ENCODE measurements at regions not wholly inside any gene's neighbourhood (a gene's known extent, or its start where the extent isn't known, plus 50 kb on each side); places are given as distances from the start of the nearest gene placed in this dataset.

- peaks cover 2% of the 10 kb centered on the region; the same call in 1 of the 2 replicates for H3K9me3 ChIP-seq (ENCODE audit: control insufficient read depth, insufficient read depth, low read length)
- in situ Hi-C loops (cut with MboI; ENCODE audit: low sequenced_read_pairs) (no loop called here), dilution Hi-C loops (cut with HindIII; ENCODE audit: low sequenced_read_pairs, unreplicated experiment) (no loop called here), intact Hi-C loops (cut with micrococcal nuclease) (no loop called here)
- POLR2A ChIA-PET (ENCODE audit: unreplicated experiment) = no interaction called here
- H3K27ac ChIP-seq (ENCODE audit: insufficient read depth, low read length) = no peak overlapping the region
- no peak overlapping the region for H2BK5ac ChIP-seq (ENCODE audit: low read depth, low read length, poor library complexity, severe bottlenecking)
- H3K4me3 ChIP-seq (ENCODE audit: insufficient read depth, low read depth, low read length) = no peak overlapping the region
- no peaks in the 10 kb centered on the region for H4K20me1 ChIP-seq (ENCODE audit: insufficient read depth, low read length)
- DNase-seq (no peak), ATAC-seq (ENCODE audit: low read depth) (no peak)
- TF ChIP-seq MAFK (IDR thresholded peaks at IDR 0.05; ENCODE audit: low read depth, low read length) = no peak
- no peak for TF ChIP-seq SMC3 (IDR thresholded peaks at IDR 0.05; ENCODE audit: low read depth, low read length)
- TF ChIP-seq CHD1 (IDR thresholded peaks at IDR 0.05; ENCODE audit: low read depth, low read length) = no peak
- TF ChIP-seq MAZ (IDR thresholded peaks at IDR 0.05; ENCODE audit: borderline replicate concordance, low read depth, low read length) = no peak
- TF ChIP-seq BHLHE40 (IDR thresholded peaks at IDR 0.05; ENCODE audit: low read depth, low read length) = no peak
- TF ChIP-seq NFE2L2 (IDR thresholded peaks at IDR 0.05; ENCODE audit: low read depth, low read length) = no peak
- no peak for TF ChIP-seq RAD21 (IDR thresholded peaks at IDR 0.05; ENCODE audit: low read length)
- TF ChIP-seq USF2 (IDR thresholded peaks at IDR 0.05; ENCODE audit: low read depth, low read length) = no peak
- TF ChIP-seq RCOR1 (IDR thresholded peaks at IDR 0.05; ENCODE audit: insufficient replicate concordance, low read length) = no peak
- no peak for TF ChIP-seq RFX5 (IDR thresholded peaks at IDR 0.05; ENCODE audit: low read depth, low read length)
- TF ChIP-seq POLR2A (IDR thresholded peaks at IDR 0.05; ENCODE audit: low read depth, low read length) = no peak
- no peak for TF ChIP-seq FOS (IDR thresholded peaks at IDR 0.05; ENCODE audit: low read depth, low read length)
- TF ChIP-seq MXI1 (IDR thresholded peaks at IDR 0.05; ENCODE audit: borderline replicate concordance, low read depth, low read length) = no peak
- H2AK9ac ChIP-seq (replicated peaks; ENCODE audit: low read depth, low read length, poor library complexity) = no peak overlapping the region
- no TSS peak for BruUV-seq (replicated peaks)
- H2BK120ac ChIP-seq (ENCODE audit: low read depth, low read length) = no peak overlapping the region
- WGBS, 2 experiments (ENCODE audit: extremely low coverage in 2 of 2, insufficient read length in 1 of 2) = 33% methylated on average over 1 of the region's 1 CpG; no CpG with 5 or more reads in 1 of the 2 experiments
- no peak overlapping the region for H3K14ac ChIP-seq (replicated peaks; ENCODE audit: low read depth, low read length)
- H2BK15ac ChIP-seq (ENCODE audit: low read depth, low read length) = no peak overlapping the region
- H3K4ac ChIP-seq (ENCODE audit: low read depth, low read length) = no peak overlapping the region
- H2AK5ac ChIP-seq (ENCODE audit: low read depth, low read length) = no peak overlapping the region
- H3K23ac ChIP-seq (ENCODE audit: low read depth, low read length) = no peak overlapping the region
- no peaks in the 10 kb centered on the region for H3K4me1 ChIP-seq (ENCODE audit: control insufficient read depth, insufficient read depth, low read length)
- no peak overlapping the region for H4K5ac ChIP-seq (ENCODE audit: low read depth, low read length)
- no peak overlapping the region for H2AFZ ChIP-seq (replicated peaks; ENCODE audit: low read length, poor library complexity)
- no peak overlapping the region for H4K8ac ChIP-seq (ENCODE audit: low read depth in 2 of 2, low read length in 2 of 2)
- H3K9ac ChIP-seq (ENCODE audit: low read depth, low read length) = no peak overlapping the region
- H3K27me3 ChIP-seq (ENCODE audit: control insufficient read depth, insufficient read depth, low read length) = peaks cover 7% of the 10 kb centered on the region
- no peak overlapping the region for H3K56ac ChIP-seq (ENCODE audit: extremely low read depth, insufficient read depth, low read length)
- H3K79me1 ChIP-seq (ENCODE audit: low read depth in 1 of 2, low read length in 2 of 2) = no peaks in the 10 kb centered on the region
- H3K18ac ChIP-seq (ENCODE audit: low read depth, low read length) = no peak overlapping the region
- H2BK20ac ChIP-seq (ENCODE audit: low read depth, low read length) = no peak overlapping the region
- H3K36me3 ChIP-seq (ENCODE audit: control insufficient read depth, insufficient read depth, low read length) = no peaks in the 10 kb centered on the region
- H3K4me2 ChIP-seq (ENCODE audit: low read depth, low read length) = no peak overlapping the region
- no peaks in the 10 kb centered on the region for H3K9me1 ChIP-seq (ENCODE audit: insufficient read depth, low read length)
- no peak overlapping the region for H4K91ac ChIP-seq (ENCODE audit: insufficient read depth, low read depth, low read length)
- CTCF ChIA-PET = no interaction called here
Observed at GRCh38 chr6:165733489-165733791, 70.4 kb upstream of the PDE10A start.
